ENCODE measurements at regions not wholly inside any gene's neighbourhood (a gene's known extent, or its start where the extent isn't known, plus 50 kb on each side); places are given as distances from the start of the nearest gene placed in this dataset.

GRCh38 chr4:45410701-45411210 lies 684.4 kb upstream of the GNPDA2 start:
- TF ChIP-seq CSRNP3 (CRISPR knock-in tag; IDR thresholded peaks at IDR 0.05) (no peak), SNAI2 (CRISPR knock-in tag; IDR thresholded peaks at IDR 0.05) (no peak), TOX (CRISPR knock-in tag; IDR thresholded peaks at IDR 0.05; ENCODE audit: borderline replicate concordance) (no peak), ZNF8 (CRISPR knock-in tag; IDR thresholded peaks at IDR 0.05) (no peak), ISL1 (CRISPR knock-in tag; IDR thresholded peaks at IDR 0.05) (no peak), TSHZ2 (CRISPR knock-in tag; IDR thresholded peaks at IDR 0.05) (no peak), ESRRG (CRISPR knock-in tag; IDR thresholded peaks at IDR 0.05) (no peak), ZFP3 (CRISPR knock-in tag; IDR thresholded peaks at IDR 0.05) (no peak), CREB5 (CRISPR knock-in tag; IDR thresholded peaks at IDR 0.05; ENCODE audit: low read depth) (no peak), ZFP30 (CRISPR knock-in tag; IDR thresholded peaks at IDR 0.05) (no peak)
- no peak for ATAC-seq

GRCh38 chr4:45409536-45409935 lies 683.2 kb upstream of the GNPDA2 start:
- no peak for TF ChIP-seq CREB5 (CRISPR knock-in tag; IDR thresholded peaks at IDR 0.05; ENCODE audit: low read depth)
- no peak for TF ChIP-seq GLIS3 (CRISPR knock-in tag; IDR thresholded peaks at IDR 0.05)
- no peak for TF ChIP-seq CSDC2 (CRISPR knock-in tag; IDR thresholded peaks at IDR 0.05)
- no peak for TF ChIP-seq CSRNP3 (CRISPR knock-in tag; IDR thresholded peaks at IDR 0.05)
- TF ChIP-seq ISL1 (CRISPR knock-in tag; IDR thresholded peaks at IDR 0.05) = no peak
- no peak for TF ChIP-seq TCF4 (CRISPR knock-in tag; IDR thresholded peaks at IDR 0.05; ENCODE audit: borderline replicate concordance)
- no peak for TF ChIP-seq TOX (CRISPR knock-in tag; IDR thresholded peaks at IDR 0.05; ENCODE audit: borderline replicate concordance)
- no peak for TF ChIP-seq PPARA (CRISPR knock-in tag; IDR thresholded peaks at IDR 0.05; ENCODE audit: borderline replicate concordance)
- no peak for TF ChIP-seq RARB (CRISPR knock-in tag; IDR thresholded peaks at IDR 0.05)
- TF ChIP-seq ARNTL (CRISPR knock-in tag; IDR thresholded peaks at IDR 0.05; ENCODE audit: borderline replicate concordance, low read depth) = no peak
- TF ChIP-seq ZNF8 (CRISPR knock-in tag; IDR thresholded peaks at IDR 0.05) = no peak
- TF ChIP-seq ZNF70 (CRISPR knock-in tag; IDR thresholded peaks at IDR 0.05) = no peak
- no peak for TF ChIP-seq ZC3H10 (CRISPR knock-in tag; IDR thresholded peaks at IDR 0.05)
- no peak for TF ChIP-seq OSR1 (CRISPR knock-in tag; IDR thresholded peaks at IDR 0.05)
- TF ChIP-seq POU6F1 (CRISPR knock-in tag; IDR thresholded peaks at IDR 0.05; ENCODE audit: borderline replicate concordance, low read depth) = no peak
- no peak for TF ChIP-seq ESRRG (CRISPR knock-in tag; IDR thresholded peaks at IDR 0.05)
- no peak for ATAC-seq

- ATAC-seq = no peak
- no peak for TF ChIP-seq ARNTL (CRISPR knock-in tag; IDR thresholded peaks at IDR 0.05; ENCODE audit: borderline replicate concordance, low read depth)
- no peak for TF ChIP-seq ZNF565 (CRISPR knock-in tag; conservative IDR thresholded peaks at IDR 0.05; ENCODE audit: low read depth)
- no peak for TF ChIP-seq ZNF70 (CRISPR knock-in tag; IDR thresholded peaks at IDR 0.05)
- no peak for TF ChIP-seq ZC3H10 (CRISPR knock-in tag; IDR thresholded peaks at IDR 0.05)
- TF ChIP-seq ZNF8 (CRISPR knock-in tag; IDR thresholded peaks at IDR 0.05) = no peak
- no peak for TF ChIP-seq TOX (CRISPR knock-in tag; IDR thresholded peaks at IDR 0.05; ENCODE audit: borderline replicate concordance)
- no peak for TF ChIP-seq ZFP3 (CRISPR knock-in tag; IDR thresholded peaks at IDR 0.05)
Observed at GRCh38 chr4:45408996-45409395, 682.6 kb upstream of the GNPDA2 start.

Data from SK-N-SH treated with all-trans-retinoic acid at 6 μM for 48 hours (cell line).